ENCODE measurements at regions not wholly inside any gene's neighbourhood (a gene's known extent, or its start where the extent isn't known, plus 50 kb on each side); places are given as distances from the start of the nearest gene placed in this dataset.

- Histone ChIP-seq H3K9me3 (peaks cover 0 to 3% (median 0%) of the 10 kb centered on the region in 4 donors), H3K27ac (no peak overlapping the region), H3K4me1 (no peaks in the 10 kb centered on the region), H3K36me3 (no peaks in the 10 kb centered on the region), H3K27me3 (no peaks in the 10 kb centered on the region), H3K4me3 (no peak overlapping the region)
- TF ChIP-seq EP300 (IDR thresholded peaks at IDR 0.05) (no peak), POLR2A (IDR thresholded peaks at IDR 0.05) (no peak)
- TF ChIP-seq, protein P1, sequence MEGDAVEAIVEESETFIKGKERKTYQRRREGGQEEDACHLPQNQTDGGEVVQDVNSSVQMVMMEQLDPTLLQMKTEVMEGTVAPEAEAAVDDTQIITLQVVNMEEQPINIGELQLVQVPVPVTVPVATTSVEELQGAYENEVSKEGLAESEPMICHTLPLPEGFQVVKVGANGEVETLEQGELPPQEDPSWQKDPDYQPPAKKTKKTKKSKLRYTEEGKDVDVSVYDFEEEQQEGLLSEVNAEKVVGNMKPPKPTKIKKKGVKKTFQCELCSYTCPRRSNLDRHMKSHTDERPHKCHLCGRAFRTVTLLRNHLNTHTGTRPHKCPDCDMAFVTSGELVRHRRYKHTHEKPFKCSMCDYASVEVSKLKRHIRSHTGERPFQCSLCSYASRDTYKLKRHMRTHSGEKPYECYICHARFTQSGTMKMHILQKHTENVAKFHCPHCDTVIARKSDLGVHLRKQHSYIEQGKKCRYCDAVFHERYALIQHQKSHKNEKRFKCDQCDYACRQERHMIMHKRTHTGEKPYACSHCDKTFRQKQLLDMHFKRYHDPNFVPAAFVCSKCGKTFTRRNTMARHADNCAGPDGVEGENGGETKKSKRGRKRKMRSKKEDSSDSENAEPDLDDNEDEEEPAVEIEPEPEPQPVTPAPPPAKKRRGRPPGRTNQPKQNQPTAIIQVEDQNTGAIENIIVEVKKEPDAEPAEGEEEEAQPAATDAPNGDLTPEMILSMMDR (IDR thresholded peaks at IDR 0.05) = no peak
- WGBS, 2 donors = 83 to 87% methylated on average over 3 of the region's 3 CpGs
- DNase-seq (ENCODE audit: low spot score in 2 of 2) = no peak
Measured at GRCh38 chr3:79979990-79980389, 212.2 kb upstream of the ROBO1 start.

- TF ChIP-seq, protein P1 (IDR thresholded peaks at IDR 0.05) = no peak
- no peak for TF ChIP-seq EP300 (IDR thresholded peaks at IDR 0.05)
- no peak for TF ChIP-seq POLR2A (IDR thresholded peaks at IDR 0.05)
- WGBS, 2 donors = 72 to 87% methylated on average over 1 of the region's 1 CpG
- Histone ChIP-seq H3K4me3 (no peak overlapping the region), H3K36me3 (no peaks in the 10 kb centered on the region), H3K4me1 (no peaks in the 10 kb centered on the region), H3K27ac (no peak overlapping the region), H3K9me3 (peaks cover 0 to 3% (median 0%) of the 10 kb centered on the region in 4 donors), H3K27me3 (no peaks in the 10 kb centered on the region)
- no peak for DNase-seq (ENCODE audit: low spot score in 2 of 2)
Measured at GRCh38 chr3:79976466-79976865, 208.7 kb upstream of the ROBO1 start.

GRCh38 chr3:79973917-79974595, 206.3 kb upstream of the ROBO1 start:
- no peaks in the 10 kb centered on the region for H3K27me3 ChIP-seq
- no peak for TF ChIP-seq POLR2A (IDR thresholded peaks at IDR 0.05)
- TF ChIP-seq EP300 (IDR thresholded peaks at IDR 0.05) = no peak
- TF ChIP-seq, protein P1 (IDR thresholded peaks at IDR 0.05) = no peak
- peaks cover 0 to 3% (median 0%) of the 10 kb centered on the region in 4 donors for H3K9me3 ChIP-seq
- no peak overlapping the region for H3K27ac ChIP-seq
- no peaks in the 10 kb centered on the region for H3K36me3 ChIP-seq
- no peaks in the 10 kb centered on the region for H3K4me1 ChIP-seq
- no peak for DNase-seq (ENCODE audit: low spot score in 2 of 2)
- WGBS, 2 donors = 69 to 73% methylated on average over 5 of the region's 5 CpGs
- no peak overlapping the region for H3K4me3 ChIP-seq

- DNase-seq (ENCODE audit: low spot score in 2 of 2) = no peak
- Histone ChIP-seq H3K27ac (no peak overlapping the region), H3K4me1 (no peaks in the 10 kb centered on the region), H3K27me3 (no peaks in the 10 kb centered on the region), H3K4me3 (no peak overlapping the region), H3K9me3 (peaks cover 0 to 3% (median 0%) of the 10 kb centered on the region in 4 donors), H3K36me3 (no peaks in the 10 kb centered on the region)
- TF ChIP-seq EP300 (IDR thresholded peaks at IDR 0.05) (no peak), POLR2A (IDR thresholded peaks at IDR 0.05) (no peak)
- TF ChIP-seq, protein P1 (IDR thresholded peaks at IDR 0.05) = no peak
- 78 to 88% methylated on average over 1 of the region's 1 CpG for WGBS, 2 donors
Measured at GRCh38 chr3:79973482-79973881, 205.7 kb upstream of the ROBO1 start.

GRCh38 chr3:79968418-79968817, 200.6 kb upstream of the ROBO1 start:
- TF ChIP-seq EP300 (IDR thresholded peaks at IDR 0.05) = no peak
- TF ChIP-seq, protein P1 (IDR thresholded peaks at IDR 0.05) = no peak
- no peak for TF ChIP-seq POLR2A (IDR thresholded peaks at IDR 0.05)
- Histone ChIP-seq H3K4me1 (no peaks in the 10 kb centered on the region), H3K4me3 (no peak overlapping the region), H3K36me3 (no peaks in the 10 kb centered on the region), H3K27me3 (no peaks in the 10 kb centered on the region), H3K9me3 (peaks cover 0 to 11% (median 4%) of the 10 kb centered on the region in 4 donors), H3K27ac (no peak overlapping the region)
- DNase-seq (ENCODE audit: low spot score in 2 of 2) = no peak
- WGBS, 2 donors = 79 to 94% methylated on average over 1 of the region's 1 CpG

Measured in tibial nerve (tissue), 4 donors.